Liver (tissue), 9 donors: ENCODE measurements at regions not wholly inside any gene's neighbourhood (a gene's known extent, or its start where the extent isn't known, plus 50 kb on each side); places are given as distances from the start of the nearest gene placed in this dataset. TPM values are rescaled to one million over a fixed set of nuclear protein-coding genes. Genes with fewer than 3 reads are reported as not detected.

Experiments used
- DNase-seq: peaks from one replicate; pipeline ENCODE4 v3.0.0-alpha.2; 2017; ENCODE audit warnings: low spot score
- H3K27ac ChIP-seq, 2 donors: one replicate each; pipeline ENCODE4 v1.7.0; 2013; ENCODE audit warnings: inconsistent platforms in 2 of 2, low read length in 2 of 2, control low read depth in 1 of 2, low read depth in 1 of 2, mild to moderate bottlenecking in 1 of 2
- H3K27me3 ChIP-seq, 4 donors: one replicate each; pipeline versions ENCODE4 v1.6.1 to v1.7.0; 2013; ENCODE audit warnings: low read length in 3 of 4, inconsistent platforms in 1 of 4, mild to moderate bottlenecking in 1 of 4, moderate library complexity in 1 of 4; ENCODE audit not compliant: control insufficient read depth in 4 of 4, insufficient read depth in 4 of 4
- H3K36me3 ChIP-seq, 4 donors: one replicate each; pipeline versions ENCODE4 v1.6.1 to v1.7.0; 2013; ENCODE audit warnings: low read length in 3 of 4, mild to moderate bottlenecking in 3 of 4, low read depth in 1 of 4, moderate library complexity in 1 of 4; ENCODE audit not compliant: control insufficient read depth in 4 of 4, insufficient read depth in 3 of 4
- H3K4me1 ChIP-seq, 4 donors: one replicate each; pipeline versions ENCODE4 v1.6.1 to v1.7.0; 2013; ENCODE audit warnings: low read length in 3 of 4, mild to moderate bottlenecking in 3 of 4, moderate library complexity in 1 of 4; ENCODE audit not compliant: control insufficient read depth in 4 of 4, insufficient read depth in 4 of 4
- H3K4me3 ChIP-seq, 3 donors: one replicate each; pipeline versions ENCODE4 v1.6.1 to v1.7.0; 2013; ENCODE audit warnings: low read length in 3 of 3, control low read depth in 1 of 3, low read depth in 1 of 3, mild to moderate bottlenecking in 1 of 3
- H3K9ac ChIP-seq, 2 donors: one replicate each; pipeline ENCODE4 v1.7.0; 2013; ENCODE audit warnings: low read length in 2 of 2, mild to moderate bottlenecking in 2 of 2, moderate library complexity in 2 of 2, control low read depth in 1 of 2, low read depth in 1 of 2
- H3K9me3 ChIP-seq, 4 donors: one replicate each; pipeline versions ENCODE4 v1.6.1 to v1.7.0; 2013; ENCODE audit warnings: low read length in 3 of 4; ENCODE audit not compliant: control insufficient read depth in 4 of 4
- FOXA1 ChIP-seq: IDR thresholded peaks from 2 replicates; pipeline ENCODE4 v1.6.1; 2016; ENCODE audit warnings: antibody characterized with exemption
- FOXA2 ChIP-seq: IDR thresholded peaks from 2 replicates; pipeline ENCODE4 v1.6.1; 2016; ENCODE audit warnings: antibody characterized with exemption
- GABPA ChIP-seq, 2 donors: IDR thresholded peaks in 1 of 2; conservative IDR thresholded peaks in 1 of 2; 2 replicates each; pipeline ENCODE4 v1.6.1; 2016; ENCODE audit warnings: antibody characterized with exemption in 2 of 2, mild to moderate bottlenecking in 1 of 2, moderate library complexity in 1 of 2
- JUND ChIP-seq, 2 donors: IDR thresholded peaks; 2 replicates each; pipeline ENCODE4 v1.6.1; 2016; ENCODE audit warnings: antibody characterized with exemption in 2 of 2
- NR2F2 ChIP-seq: IDR thresholded peaks from 2 replicates; pipeline ENCODE4 v1.6.1; 2016; ENCODE audit warnings: antibody characterized with exemption
- RAD21 ChIP-seq, 2 donors: IDR thresholded peaks; 2 replicates each; pipeline ENCODE4 v1.6.1; 2016; ENCODE audit warnings: antibody characterized with exemption in 2 of 2, mild to moderate bottlenecking in 2 of 2
- TAF1 ChIP-seq: conservative IDR thresholded peaks from 2 replicates; pipeline ENCODE4 v1.6.1; 2016; ENCODE audit warnings: antibody characterized with exemption, mild to moderate bottlenecking
- YY1 ChIP-seq: IDR thresholded peaks from 2 replicates; pipeline ENCODE4 v1.6.1; 2016; ENCODE audit warnings: antibody characterized with exemption, mild to moderate bottlenecking
- WGBS: extraction: QIAGEN DNeasy Blood & Tissue Kit; methylation state at CpG from one replicate; pipeline ENCODE4 v1.1.7; 2013; 5-methylcytosine and 5-hydroxymethylcytosine counted together
- small RNA-seq: library from RNA; depleted of rRNA; stranded (forward); fragments of <200 nt; gene quantifications from one replicate; pipeline ENCODE3, GENCODE V24; 2014
- TF ChIP-seq, protein P1 (sequence below): fragments of 150-350 bp; IDR thresholded peaks from 2 replicates; pipeline ENCODE4 v1.5.1; 2017; ENCODE audit warnings: improper control_type of control experiment, low read depth, low read length; ENCODE audit not compliant: missing input control
- donor health status: healthy.
- donor health status: healthy.
- donor health status: healthy.
- donor health status: healthy.
- donor health status: healthy.

DNA sequence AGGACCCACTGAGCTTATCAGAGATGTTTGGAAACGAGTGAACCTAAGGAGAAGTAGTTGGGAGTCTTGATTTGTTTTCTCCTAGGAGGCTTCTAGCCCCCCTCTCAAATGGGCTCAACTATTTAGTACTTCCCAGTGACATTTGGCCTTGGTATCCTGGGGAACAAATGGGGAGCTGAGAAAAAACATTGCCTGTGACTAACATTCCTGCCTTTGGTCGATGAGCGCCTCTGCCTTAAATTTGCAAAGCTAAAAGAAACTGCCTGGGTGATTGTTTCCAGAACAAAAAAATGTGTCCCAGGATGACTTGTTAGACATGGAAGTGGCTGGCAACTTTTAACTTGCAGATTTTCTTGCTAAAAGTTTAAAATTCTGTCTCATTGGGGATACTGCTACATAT, 58.8 kb upstream of the IGFBP7 start:
- no peaks in the 10 kb centered on the region for H3K9me3 ChIP-seq
- H3K9ac ChIP-seq: no peak overlapping the region
- TF ChIP-seq GABPA (IDR thresholded peaks at IDR 0.05 in 1 of 2, conservative IDR thresholded peaks at IDR 0.05 in 1 of 2) (no peak), TAF1 (no peak), FOXA1 (no peak), FOXA2 (no peak), YY1 (no peak), NR2F2 (no peak), JUND (IDR thresholded peaks at IDR 0.05) (no peak)
- TF ChIP-seq, protein P1, sequence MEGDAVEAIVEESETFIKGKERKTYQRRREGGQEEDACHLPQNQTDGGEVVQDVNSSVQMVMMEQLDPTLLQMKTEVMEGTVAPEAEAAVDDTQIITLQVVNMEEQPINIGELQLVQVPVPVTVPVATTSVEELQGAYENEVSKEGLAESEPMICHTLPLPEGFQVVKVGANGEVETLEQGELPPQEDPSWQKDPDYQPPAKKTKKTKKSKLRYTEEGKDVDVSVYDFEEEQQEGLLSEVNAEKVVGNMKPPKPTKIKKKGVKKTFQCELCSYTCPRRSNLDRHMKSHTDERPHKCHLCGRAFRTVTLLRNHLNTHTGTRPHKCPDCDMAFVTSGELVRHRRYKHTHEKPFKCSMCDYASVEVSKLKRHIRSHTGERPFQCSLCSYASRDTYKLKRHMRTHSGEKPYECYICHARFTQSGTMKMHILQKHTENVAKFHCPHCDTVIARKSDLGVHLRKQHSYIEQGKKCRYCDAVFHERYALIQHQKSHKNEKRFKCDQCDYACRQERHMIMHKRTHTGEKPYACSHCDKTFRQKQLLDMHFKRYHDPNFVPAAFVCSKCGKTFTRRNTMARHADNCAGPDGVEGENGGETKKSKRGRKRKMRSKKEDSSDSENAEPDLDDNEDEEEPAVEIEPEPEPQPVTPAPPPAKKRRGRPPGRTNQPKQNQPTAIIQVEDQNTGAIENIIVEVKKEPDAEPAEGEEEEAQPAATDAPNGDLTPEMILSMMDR: no peak
- no peak overlapping the region for H3K27ac ChIP-seq
- H3K4me3 ChIP-seq: no peak overlapping the region
- DNase-seq: no peak
- H3K27me3 ChIP-seq: no peaks in the 10 kb centered on the region
- no peaks in the 10 kb centered on the region for H3K36me3 ChIP-seq
- peaks cover 0 to 3% (median 2%) of the 10 kb centered on the region in 4 donors for H3K4me1 ChIP-seq
- WGBS: 57% methylated on average over 3 of the region's 3 CpGs

- 2% methylated on average over 61 of the region's 61 CpGs for WGBS
- Histone ChIP-seq H3K9me3 (no peaks in the 10 kb centered on the region), H3K4me1 (peaks cover 0 to 11% (median 6%) of the 10 kb centered on the region in 4 donors), H3K36me3 (no peaks in the 10 kb centered on the region), H3K27me3 (no peaks in the 10 kb centered on the region), H3K4me3 (peak overlapping the region; percentile 58 to 82 (median 60)), H3K27ac (no peak overlapping the region), H3K9ac (no peak overlapping the region)
- TF ChIP-seq RAD21 (IDR thresholded peaks at IDR 0.05) (peak; percentile 74 to 81), FOXA1 (no peak)
- TF ChIP-seq, protein P1: peak; percentile 92
- DNase-seq: peak; percentile 80
These were observed 53.6 kb upstream of the IGFBP7 start for GRCh38 chr4:57163530-57164459.

DNA sequence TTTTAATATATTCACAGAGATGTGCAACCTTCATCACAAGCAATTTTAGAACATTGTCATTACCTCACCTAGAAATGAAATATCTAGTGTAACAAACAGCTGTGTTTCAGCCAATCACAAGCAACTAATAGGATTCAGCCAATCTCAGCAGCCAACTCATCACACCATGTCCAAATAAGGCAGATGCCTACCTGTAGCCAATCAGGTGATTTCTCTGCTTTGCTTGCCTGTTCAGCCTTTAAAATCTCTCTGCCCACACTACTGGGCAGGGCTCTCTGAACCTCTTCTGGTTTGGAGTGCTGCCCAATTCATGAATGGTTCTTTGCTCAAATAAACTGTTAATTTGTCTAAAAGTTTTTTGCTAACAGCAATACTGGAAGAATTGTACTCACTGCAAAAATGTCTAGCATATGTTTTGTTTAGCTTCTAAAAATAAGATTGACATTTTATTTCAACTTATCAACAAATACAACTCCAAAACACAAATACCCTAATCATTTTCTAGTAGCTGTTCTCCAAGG, 52.4 kb upstream of the IGFBP7 start:
- no peak overlapping the region for H3K27ac ChIP-seq
- H3K9me3 ChIP-seq: no peaks in the 10 kb centered on the region
- peaks cover 0 to 11% (median 6%) of the 10 kb centered on the region in 4 donors for H3K4me1 ChIP-seq
- no peak for TF ChIP-seq JUND (IDR thresholded peaks at IDR 0.05)
- no peak for TF ChIP-seq TAF1
- H3K4me3 ChIP-seq: no peak overlapping the region
- no peaks in the 10 kb centered on the region for H3K36me3 ChIP-seq
- H3K9ac ChIP-seq: no peak overlapping the region
- H3K27me3 ChIP-seq: no peaks in the 10 kb centered on the region
- no peak for DNase-seq

Small RNA genes lying in the stretch of these regions (small RNA-seq; reads per million reads assigned to genes)
- gene SRIP1: not detected
